ENCODE measurements at regions not wholly inside any gene's neighbourhood (a gene's known extent, or its start where the extent isn't known, plus 50 kb on each side); places are given as distances from the start of the nearest gene placed in this dataset.

GRCh38 chr14:34189866-34190265 lies 239.0 kb upstream of the EGLN3 start:
- DNase-seq (ENCODE audit: low read depth, low spot score) = no peak
- dilution Hi-C loops (cut with MboI; ENCODE audit: extremely low pct_ligation_motif_present, low sequenced_read_pairs) = no loop called here
- BruUV-seq (replicated peaks) = no TSS peak
- ChIA-PET CTCF (no interaction called here), POLR2A (interaction anchor here (0.5 kb wide), 1 partner anchor 1213 kb away, joined by 3 read pairs; no protein-coding TSS in a partner anchor)
- Histone ChIP-seq H3K4me1 (ENCODE audit: control insufficient read depth, extremely low read depth, insufficient read depth, low read length) (no peaks in the 10 kb centered on the region), H3K9ac (replicated peaks; ENCODE audit: extremely low read depth, insufficient read depth, low read length) (no peak overlapping the region), H3K9me1 (replicated peaks; ENCODE audit: control insufficient read depth, extremely low read depth, insufficient read depth, low read length) (no peaks in the 10 kb centered on the region), H3K9me3 (replicated peaks; ENCODE audit: control insufficient read depth, insufficient read depth, low read length) (no peaks in the 10 kb centered on the region), H3K27me3 (ENCODE audit: control insufficient read depth in 2 of 2, insufficient read depth in 2 of 2, low read length in 2 of 2) (no peaks in the 10 kb centered on the region), H3K79me2 (ENCODE audit: control insufficient read depth, insufficient read depth, low read length) (no peaks in the 10 kb centered on the region), H2AFZ (ENCODE audit: low read depth, low read length) (no peak overlapping the region), H3K27ac (ENCODE audit: insufficient read depth, low read depth, low read length) (no peak overlapping the region), H4K20me1 (replicated peaks; ENCODE audit: control insufficient read depth, extremely low read depth, insufficient read depth, low read length) (no peaks in the 10 kb centered on the region), H3K4me3 (replicated peaks in 1 of 3; ENCODE audit: insufficient read depth in 1 of 3, low read depth in 1 of 3, low read length in 3 of 3) (no peak overlapping the region), H3K4me2 (ENCODE audit: insufficient read depth, low read length) (no peak overlapping the region), H3K36me3 (ENCODE audit: control insufficient read depth in 2 of 2, extremely low read depth in 1 of 2, insufficient read depth in 2 of 2, low read length in 2 of 2) (no peaks in the 10 kb centered on the region)
- intact Hi-C loops (cut with micrococcal nuclease) = no loop called here
- TF ChIP-seq MAX (IDR thresholded peaks at IDR 0.05; ENCODE audit: insufficient read depth, insufficient read length) (no peak), POLR2A (IDR thresholded peaks at IDR 0.05; ENCODE audit: low read depth, low read length) (no peak), GATA2 (IDR thresholded peaks at IDR 0.05; ENCODE audit: insufficient read depth, insufficient read length, low read depth, low read length) (no peak), POLR2AphosphoS5 (IDR thresholded peaks at IDR 0.05; ENCODE audit: insufficient read depth, low read depth, low read length) (no peak), MYC (IDR thresholded peaks at IDR 0.05; ENCODE audit: low read depth, low read length) (no peak), JUN (IDR thresholded peaks at IDR 0.05; ENCODE audit: borderline replicate concordance, insufficient read depth, insufficient read length, low read depth) (no peak), FOS (IDR thresholded peaks at IDR 0.05; ENCODE audit: borderline replicate concordance, insufficient read depth, low read length) (no peak), EZH2 (IDR thresholded peaks at IDR 0.05; ENCODE audit: borderline replicate concordance, low read depth, low read length, severe bottlenecking) (no peak)
- TF ChIP-seq, protein P1, sequence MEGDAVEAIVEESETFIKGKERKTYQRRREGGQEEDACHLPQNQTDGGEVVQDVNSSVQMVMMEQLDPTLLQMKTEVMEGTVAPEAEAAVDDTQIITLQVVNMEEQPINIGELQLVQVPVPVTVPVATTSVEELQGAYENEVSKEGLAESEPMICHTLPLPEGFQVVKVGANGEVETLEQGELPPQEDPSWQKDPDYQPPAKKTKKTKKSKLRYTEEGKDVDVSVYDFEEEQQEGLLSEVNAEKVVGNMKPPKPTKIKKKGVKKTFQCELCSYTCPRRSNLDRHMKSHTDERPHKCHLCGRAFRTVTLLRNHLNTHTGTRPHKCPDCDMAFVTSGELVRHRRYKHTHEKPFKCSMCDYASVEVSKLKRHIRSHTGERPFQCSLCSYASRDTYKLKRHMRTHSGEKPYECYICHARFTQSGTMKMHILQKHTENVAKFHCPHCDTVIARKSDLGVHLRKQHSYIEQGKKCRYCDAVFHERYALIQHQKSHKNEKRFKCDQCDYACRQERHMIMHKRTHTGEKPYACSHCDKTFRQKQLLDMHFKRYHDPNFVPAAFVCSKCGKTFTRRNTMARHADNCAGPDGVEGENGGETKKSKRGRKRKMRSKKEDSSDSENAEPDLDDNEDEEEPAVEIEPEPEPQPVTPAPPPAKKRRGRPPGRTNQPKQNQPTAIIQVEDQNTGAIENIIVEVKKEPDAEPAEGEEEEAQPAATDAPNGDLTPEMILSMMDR (IDR thresholded peaks at IDR 0.05; ENCODE audit: extremely low read depth in 1 of 2, insufficient read depth in 1 of 2, low read depth in 1 of 2, low read length in 2 of 2) = no peak
- no peak for FAIRE-seq

Measured in endothelial cell of umbilical vein (primary cell).